Neutrophil (primary cell): ENCODE measurements at regions not wholly inside any gene's neighbourhood (a gene's known extent, or its start where the extent isn't known, plus 50 kb on each side); places are given as distances from the start of the nearest gene placed in this dataset.

ENCODE experiments used
- H3K27ac ChIP-seq: fragments of 200-600 bp; sonication (generic); 2 replicates; pipeline ENCODE4 v1.5.1; 2016; ENCODE audit warnings: mild to moderate bottlenecking, moderate library complexity
- H3K27me3 ChIP-seq: fragments of 200-600 bp; sonication (generic); 2 replicates; pipeline ENCODE4 v1.6.0; 2016; ENCODE audit warnings: mild to moderate bottlenecking
- H3K36me3 ChIP-seq: fragments of 200-600 bp; sonication (generic); 2 replicates; pipeline ENCODE4 v1.5.1; 2017
- H3K4me1 ChIP-seq, 2 experiments: fragments of 200-600 bp in 1 of 2; sonication (generic) in 1 of 2; 1 replicate in 1 of 2; 2 replicates in 1 of 2; pipeline versions ENCODE4 v1.5.1 to v1.6.1; 2013 to 2016; ENCODE audit warnings: low read depth in 1 of 2, low read length in 1 of 2, mild to moderate bottlenecking in 1 of 2, moderate library complexity in 1 of 2; ENCODE audit not compliant: control insufficient read depth in 1 of 2, insufficient read depth in 1 of 2
- H3K4me3 ChIP-seq, 2 experiments: fragments of 200-600 bp in 1 of 2; sonication (generic) in 1 of 2; 1 replicate in 1 of 2; 2 replicates in 1 of 2; pipeline ENCODE4 v1.5.1; 2013 to 2016; ENCODE audit warnings: low read depth in 1 of 2, low read length in 1 of 2, mild to moderate bottlenecking in 1 of 2, moderate library complexity in 1 of 2
- H3K9me3 ChIP-seq: fragments of 200-600 bp; sonication (generic); 2 replicates; pipeline ENCODE4 v1.5.1; 2016
- CTCF ChIP-seq: fragments of 200-600 bp; sonication (generic); IDR thresholded peaks from 2 replicates; pipeline ENCODE4 v1.5.1; 2016; ENCODE audit warnings: antibody characterized with exemption

GRCh38 chr16:16867973-16868372 lies 489.0 kb downstream of the NPIPA7 start:
- no peaks in the 10 kb centered on the region for H3K9me3 ChIP-seq
- H3K4me1 ChIP-seq, result no peaks in the 10 kb centered on the region
- TF ChIP-seq CTCF, result no peak
- no peaks in the 10 kb centered on the region for H3K27me3 ChIP-seq
- no peaks in the 10 kb centered on the region for H3K36me3 ChIP-seq
- no peak overlapping the region for H3K4me3 ChIP-seq
- no peak overlapping the region for H3K27ac ChIP-seq

GRCh38 chr16:16868727-16869126 lies 489.8 kb downstream of the NPIPA7 start:
- no peaks in the 10 kb centered on the region for H3K9me3 ChIP-seq
- no peak overlapping the region for H3K4me3 ChIP-seq
- H3K27ac ChIP-seq, result no peak overlapping the region
- no peak for TF ChIP-seq CTCF
- no peaks in the 10 kb centered on the region for H3K27me3 ChIP-seq
- H3K4me1 ChIP-seq, result no peaks in the 10 kb centered on the region
- no peaks in the 10 kb centered on the region for H3K36me3 ChIP-seq

GRCh38 chr16:16869746-16870145 lies 490.8 kb downstream of the NPIPA7 start:
- H3K27me3 ChIP-seq, result no peaks in the 10 kb centered on the region
- no peak overlapping the region for H3K27ac ChIP-seq
- no peaks in the 10 kb centered on the region for H3K36me3 ChIP-seq
- H3K4me3 ChIP-seq, result no peak overlapping the region
- H3K9me3 ChIP-seq, result no peaks in the 10 kb centered on the region
- no peaks in the 10 kb centered on the region for H3K4me1 ChIP-seq
- no peak for TF ChIP-seq CTCF

GRCh38 chr16:16871196-16871595 lies 492.3 kb downstream of the NPIPA7 start:
- H3K27me3 ChIP-seq, result peaks cover 3% of the 10 kb centered on the region
- H3K4me1 ChIP-seq, result no peaks in the 10 kb centered on the region
- no peak overlapping the region for H3K4me3 ChIP-seq
- no peak overlapping the region for H3K27ac ChIP-seq
- H3K9me3 ChIP-seq, result no peaks in the 10 kb centered on the region
- TF ChIP-seq CTCF, result no peak
- no peaks in the 10 kb centered on the region for H3K36me3 ChIP-seq

- Histone ChIP-seq H3K27ac (no peak overlapping the region), H3K9me3 (no peaks in the 10 kb centered on the region), H3K4me3 (no peak overlapping the region), H3K36me3 (no peaks in the 10 kb centered on the region), H3K27me3 (peaks cover 5% of the 10 kb centered on the region), H3K4me1 (no peaks in the 10 kb centered on the region)
- no peak for TF ChIP-seq CTCF
Observed at GRCh38 chr16:16877061-16877460, 498.1 kb downstream of the NPIPA7 start.

- H3K9me3 ChIP-seq, result no peaks in the 10 kb centered on the region
- no peak overlapping the region for H3K4me3 ChIP-seq
- H3K4me1 ChIP-seq, result no peaks in the 10 kb centered on the region
- no peaks in the 10 kb centered on the region for H3K36me3 ChIP-seq
- H3K27me3 ChIP-seq, result peaks cover 5% of the 10 kb centered on the region
- no peak for TF ChIP-seq CTCF
- no peak overlapping the region for H3K27ac ChIP-seq
Observed at GRCh38 chr16:16879567-16880251, 500.8 kb downstream of the NPIPA7 start.
